HEK293 (cell line): ENCODE measurements at regions not wholly inside any gene's neighbourhood (a gene's known extent, or its start where the extent isn't known, plus 50 kb on each side); places are given as distances from the start of the nearest gene placed in this dataset.

ENCODE experiments used
- CTCF ChIP-seq: fragments of 450-650 bp; formaldehyde crosslinking; IDR thresholded peaks from 2 replicates; pipeline ENCODE4 v1.5.1; 2016; ENCODE audit warnings: missing biosample characterization, missing genetic modification characterization
- KLF1 ChIP-seq: fragments of 450-650 bp; formaldehyde crosslinking; IDR thresholded peaks from 2 replicates; pipeline ENCODE4 v1.5.1; 2016; ENCODE audit warnings: missing biosample characterization, missing genetic modification characterization
- KLF16 ChIP-seq: fragments of 450-650 bp; formaldehyde crosslinking; IDR thresholded peaks from 2 replicates; pipeline ENCODE4 v1.5.1; 2017; ENCODE audit warnings: missing biosample characterization, missing genetic modification characterization
- PATZ1 ChIP-seq: fragments of 450-650 bp; formaldehyde crosslinking; IDR thresholded peaks from 2 replicates; pipeline ENCODE4 v1.5.1; 2016; ENCODE audit warnings: missing biosample characterization, missing genetic modification characterization
- ZBTB7A ChIP-seq: fragments of 450-650 bp; formaldehyde crosslinking; IDR thresholded peaks from 2 replicates; pipeline ENCODE4 v1.5.1; 2016; ENCODE audit warnings: low read depth, missing biosample characterization, missing genetic modification characterization
- ZNF175 ChIP-seq: fragments of 450-650 bp; formaldehyde crosslinking; IDR thresholded peaks from 2 replicates; pipeline ENCODE4 v1.5.1; 2016; ENCODE audit warnings: missing biosample characterization, missing genetic modification characterization
- ZNF24 ChIP-seq: fragments of 450-650 bp; formaldehyde crosslinking; IDR thresholded peaks from 2 replicates; pipeline ENCODE4 v1.5.1; 2016; ENCODE audit warnings: missing biosample characterization, missing genetic modification characterization
- ZNF449 ChIP-seq: fragments of 450-650 bp; formaldehyde crosslinking; IDR thresholded peaks from 2 replicates; pipeline ENCODE4 v1.5.1; 2017; ENCODE audit warnings: missing biosample characterization, mild to moderate bottlenecking, missing genetic modification characterization, moderate library complexity
- ZNF621 ChIP-seq: fragments of 450-650 bp; formaldehyde crosslinking; IDR thresholded peaks from 2 replicates; pipeline ENCODE4 v1.5.1; 2017; ENCODE audit warnings: missing biosample characterization, missing genetic modification characterization
- ZNF639 ChIP-seq: fragments of 450-650 bp; formaldehyde crosslinking; IDR thresholded peaks from 2 replicates; pipeline ENCODE4 v1.5.1; 2016; ENCODE audit warnings: missing biosample characterization, missing genetic modification characterization
- ZSCAN23 ChIP-seq: fragments of 450-650 bp; formaldehyde crosslinking; IDR thresholded peaks from 2 replicates; pipeline ENCODE4 v1.5.1; 2016; ENCODE audit warnings: missing biosample characterization, missing genetic modification characterization

DNA sequence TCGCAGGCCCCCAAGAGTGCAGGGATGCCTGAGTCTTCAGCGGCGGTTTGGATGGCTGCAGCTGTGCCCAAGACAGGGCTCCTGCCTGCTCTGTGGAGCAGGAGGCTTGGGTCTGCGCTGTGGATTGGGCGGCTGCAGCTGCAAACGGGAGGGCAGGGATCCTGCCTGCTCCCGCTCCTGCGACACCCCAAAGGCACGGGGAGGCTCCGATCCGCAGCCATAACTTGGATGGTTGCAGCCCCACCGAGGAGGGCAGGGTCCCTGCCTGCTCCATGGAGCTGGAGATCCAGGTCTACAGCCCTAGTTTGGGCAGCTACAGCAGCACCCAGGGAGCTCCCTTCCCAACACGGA, 898.8 kb upstream of the NEGR1 start:
- TF ChIP-seq PATZ1, result no peak
- no peak for TF ChIP-seq KLF1
- TF ChIP-seq CTCF, result no peak
- TF ChIP-seq ZSCAN23 (tag by site-specific recombination), result no peak
- no peak for TF ChIP-seq ZNF639 (tag by site-specific recombination)
- TF ChIP-seq ZBTB7A (tag by site-specific recombination), result no peak
- TF ChIP-seq ZNF449 (tag by site-specific recombination), result no peak
- no peak for TF ChIP-seq ZNF24 (tag by site-specific recombination)
- TF ChIP-seq ZNF621 (tag by site-specific recombination), result no peak
- no peak for TF ChIP-seq ZNF175 (tag by site-specific recombination)
- no peak for TF ChIP-seq KLF16 (tag by site-specific recombination)
